M059J (cell line): ENCODE measurements at regions not wholly inside any gene's neighbourhood (a gene's known extent, or its start where the extent isn't known, plus 50 kb on each side); places are given as distances from the start of the nearest gene placed in this dataset.
A peak's percentile ranks its signal among the peaks of the same experiment; 100 is the strongest.
"Not testable (repeated sequence)": the region's sequence is repeated elsewhere in the genome, so short reads cannot be mapped to it uniquely, and the experiment has no call there.

Experiments
- DNase-seq: peaks from one replicate; pipeline ENCODE4 v3.0.0-alpha.2; 2012; ENCODE audit warnings: low read depth

GRCh38 chr12:61999311-61999710, 260.9 kb upstream of the USP15 start:
- DNase-seq = no peak

DNA sequence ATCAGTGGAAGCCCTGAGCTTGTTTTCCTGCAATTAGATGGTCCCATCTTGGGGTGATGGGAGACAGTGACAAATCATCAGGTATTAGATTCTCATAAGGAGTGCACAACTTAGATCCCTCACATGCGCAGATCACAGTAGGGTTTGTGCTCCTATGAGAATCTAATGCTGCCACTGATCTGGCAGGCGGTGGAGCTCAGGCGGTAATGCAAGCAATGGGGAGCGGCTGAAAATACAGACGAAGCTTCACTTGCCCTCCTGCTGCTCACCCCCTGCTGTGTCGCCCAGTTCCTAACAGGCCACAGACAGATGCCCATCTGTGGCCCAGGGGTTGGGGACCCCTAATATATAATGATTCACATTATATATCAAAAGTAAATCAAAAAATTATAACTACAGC, 258.8 kb upstream of the USP15 start:
- no peak for DNase-seq

DNA sequence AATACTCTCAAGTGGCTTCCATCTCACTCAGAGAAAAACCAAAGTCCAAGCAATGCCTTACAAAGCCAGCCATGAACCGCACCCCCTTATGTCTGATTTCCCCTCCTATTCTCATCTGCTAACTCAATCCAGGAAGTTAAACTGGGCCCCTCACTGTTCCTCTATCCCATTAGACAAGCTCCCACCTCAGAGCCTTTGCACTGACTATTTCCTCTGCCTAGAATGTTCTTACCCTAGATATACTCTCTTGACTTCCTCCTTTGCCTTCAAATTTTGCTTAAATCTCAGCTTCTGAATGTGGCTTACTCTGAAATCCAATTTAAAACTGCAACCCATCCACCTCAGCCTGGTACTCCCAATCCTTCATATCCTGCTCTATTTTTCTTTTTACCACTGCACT, 257.0 kb upstream of the USP15 start:
- DNase-seq = no peak

GRCh38 chr12:62003701-62004100, 256.5 kb upstream of the USP15 start:
- no peak for DNase-seq

- no peak for DNase-seq
Measured at GRCh38 chr12:62005615-62006014, 254.6 kb upstream of the USP15 start.

DNA sequence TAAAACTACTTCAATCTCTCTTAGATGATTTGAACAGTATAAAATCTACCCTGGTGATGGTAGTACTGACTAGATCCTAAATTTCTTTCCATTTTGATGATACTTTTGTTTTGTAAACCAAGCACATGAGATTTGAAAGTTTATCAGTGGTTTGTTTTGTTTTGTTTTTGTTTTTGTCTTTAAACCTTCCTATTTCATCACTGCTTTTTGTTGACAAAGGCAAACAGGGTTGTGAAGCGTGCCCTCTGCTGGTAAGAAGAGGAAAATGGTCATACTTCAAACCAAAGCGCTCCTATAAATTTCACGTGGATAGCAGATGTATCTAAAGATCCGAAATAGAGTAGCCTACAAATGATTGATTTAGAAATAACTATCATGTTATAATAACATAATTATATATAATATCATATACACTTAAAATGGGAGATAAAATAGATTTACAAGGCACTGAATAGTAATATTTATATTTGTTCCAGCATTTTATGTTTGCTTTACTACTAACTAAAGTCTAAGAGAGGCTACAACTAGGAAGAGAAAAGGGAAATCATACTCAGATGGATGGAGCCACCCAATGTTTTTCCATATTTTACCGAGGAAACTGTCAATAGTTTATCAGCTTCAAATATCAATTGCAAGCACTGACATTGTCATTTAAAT, 254.0 kb upstream of the USP15 start:
- peak; percentile 32 for DNase-seq

DNA sequence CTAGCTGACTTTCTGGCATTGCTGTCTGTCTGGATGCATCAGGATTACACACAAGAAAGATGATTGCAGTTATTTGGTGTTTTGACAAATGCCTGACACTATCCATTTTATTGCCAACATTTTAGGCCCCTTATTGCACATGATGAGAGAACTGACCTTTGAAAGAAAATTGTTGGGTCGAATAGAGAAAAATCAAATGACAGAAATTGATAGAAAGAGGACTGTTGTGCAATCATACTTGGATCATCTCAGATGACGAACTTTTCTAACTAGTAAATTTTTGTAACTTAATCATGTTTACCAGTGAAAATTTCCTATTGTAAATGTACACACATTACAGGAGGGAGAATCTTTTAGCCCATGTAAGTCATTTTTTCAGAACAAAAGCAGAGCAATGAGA, 251.5 kb upstream of the USP15 start:
- no peak for DNase-seq

- DNase-seq = no peak
Measured at GRCh38 chr12:62009445-62009844, 250.8 kb upstream of the USP15 start.

GRCh38 chr12:62010331-62010906, 249.8 kb upstream of the USP15 start:
- not testable (repeated sequence) for DNase-seq

- not testable (repeated sequence) for DNase-seq
Measured at GRCh38 chr12:62010973-62011372, 249.2 kb upstream of the USP15 start.

DNA sequence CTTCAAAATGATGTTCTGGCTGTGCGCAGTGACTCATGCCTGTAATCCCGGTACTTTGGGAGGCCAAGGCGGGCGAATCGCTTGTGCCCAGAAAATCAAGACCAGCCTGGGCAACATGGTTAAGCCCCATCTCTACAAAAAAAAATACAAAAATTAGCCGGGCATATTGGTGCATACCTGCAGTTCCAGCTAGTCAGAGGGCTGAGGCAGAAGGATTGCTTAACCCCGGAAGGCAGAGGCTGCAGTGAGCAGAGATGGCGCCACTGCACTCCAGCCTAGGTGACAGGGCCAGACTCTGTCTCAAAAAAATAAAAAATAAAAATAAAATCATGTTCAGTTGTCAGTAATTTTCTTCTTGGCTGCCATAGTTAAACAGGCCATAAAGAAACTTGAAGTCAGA, 245.9 kb upstream of the USP15 start:
- DNase-seq = no peak

- no peak for DNase-seq
Measured at GRCh38 chr12:62016021-62016420, 244.2 kb upstream of the USP15 start.

GRCh38 chr12:62021808-62022207, 238.4 kb upstream of the USP15 start:
- no peak for DNase-seq

DNA sequence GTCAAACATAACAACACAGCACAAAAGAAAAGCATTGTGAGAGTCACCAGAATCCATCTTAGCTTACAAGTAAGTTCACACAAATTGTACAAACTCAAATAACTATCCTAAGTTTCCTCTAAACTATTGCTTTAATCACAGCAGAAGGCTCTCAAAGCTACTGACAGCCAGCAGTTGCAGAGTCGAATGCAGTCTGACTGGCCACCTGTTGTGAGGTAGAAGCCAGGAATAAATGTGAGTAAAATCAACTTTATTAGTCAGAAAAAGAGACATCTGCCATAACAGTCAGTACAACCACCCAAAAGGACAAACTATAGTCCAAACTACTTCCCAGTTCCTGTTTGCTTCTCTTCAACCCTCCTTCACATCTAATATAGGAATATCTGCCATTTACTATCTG, 231.7 kb upstream of the USP15 start:
- no peak for DNase-seq

- no peak for DNase-seq
Measured at GRCh38 chr12:62032870-62033269, 227.3 kb upstream of the USP15 start.

GRCh38 chr12:62044450-62045135, 215.6 kb upstream of the USP15 start:
- DNase-seq = no peak

DNA sequence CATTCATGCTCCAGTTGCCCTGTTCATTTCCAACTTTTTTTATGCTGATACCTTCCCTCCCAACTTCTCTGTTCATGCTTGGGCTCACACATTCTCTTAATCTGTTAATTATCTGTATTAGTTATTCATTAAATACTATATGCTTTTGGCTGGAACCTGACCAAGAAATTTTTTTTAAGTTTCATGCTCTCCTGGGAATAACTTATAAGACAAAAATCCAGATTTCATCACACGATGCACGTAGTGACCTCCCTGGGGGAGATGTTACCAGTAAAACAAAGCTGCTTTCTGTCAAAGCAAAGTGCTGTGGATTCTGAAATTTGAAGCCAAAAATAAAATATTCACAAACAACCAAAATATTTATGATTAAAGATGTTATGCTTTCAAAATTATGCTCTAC, 215.0 kb upstream of the USP15 start:
- no peak for DNase-seq

GRCh38 chr12:62050785-62051184, 209.4 kb upstream of the USP15 start:
- DNase-seq = no peak

DNA sequence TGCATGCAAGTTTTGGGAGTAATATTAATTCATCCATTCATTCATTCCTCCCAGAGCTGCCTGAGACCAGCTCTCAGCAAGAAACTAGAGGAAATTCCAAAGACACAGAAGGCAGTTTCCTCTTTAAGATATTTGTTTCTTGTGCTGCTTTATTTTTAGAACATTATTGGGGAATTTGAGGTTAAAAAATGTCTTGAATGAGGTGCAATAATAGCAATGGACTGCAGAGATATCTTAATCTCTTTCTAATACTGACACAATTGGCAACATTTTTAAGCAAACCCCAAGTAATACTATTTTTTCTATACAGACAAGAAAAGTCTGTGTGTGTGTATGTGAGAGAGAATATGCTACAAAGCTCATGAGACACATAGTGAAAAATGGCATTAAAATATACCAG, 190.2 kb upstream of the USP15 start:
- no peak for DNase-seq

GRCh38 chr12:62073236-62073635, 187.0 kb upstream of the USP15 start:
- not testable (repeated sequence) for DNase-seq

GRCh38 chr12:62075870-62076269, 184.3 kb upstream of the USP15 start:
- DNase-seq = no peak

- no peak for DNase-seq
Measured at GRCh38 chr12:62078020-62078419, 182.2 kb upstream of the USP15 start.

- DNase-seq = no peak
Measured at GRCh38 chr12:62082448-62082847, 177.8 kb upstream of the USP15 start.
